Neuron (in vitro differentiated cells): ENCODE measurements at regions not wholly inside any gene's neighbourhood (a gene's known extent, or its start where the extent isn't known, plus 50 kb on each side); places are given as distances from the start of the nearest gene placed in this dataset.

Experiments used
- H2AFZ ChIP-seq: one replicate; pipeline ENCODE4 v1.6.1; 2013; ENCODE audit warnings: low read depth, mild to moderate bottlenecking, inconsistent platforms, low read length, moderate library complexity
- H3K27me3 ChIP-seq: one replicate; pipeline ENCODE4 v1.6.1; 2013; ENCODE audit warnings: low read length; ENCODE audit not compliant: insufficient read depth
- H3K36me3 ChIP-seq: one replicate; pipeline ENCODE4 v1.6.1; 2013; ENCODE audit warnings: low read length; ENCODE audit not compliant: insufficient read depth
- H3K4me1 ChIP-seq: one replicate; pipeline ENCODE4 v1.6.1; 2013; ENCODE audit warnings: low read length; ENCODE audit not compliant: insufficient read depth
- H3K4me3 ChIP-seq: 2 replicates; pipeline ENCODE4 v1.5.1; 2013; ENCODE audit warnings: mild to moderate bottlenecking, low read length, moderate library complexity
- H3K9me3 ChIP-seq: one replicate; pipeline ENCODE4 v1.6.1; 2013; ENCODE audit warnings: low read length

DNA sequence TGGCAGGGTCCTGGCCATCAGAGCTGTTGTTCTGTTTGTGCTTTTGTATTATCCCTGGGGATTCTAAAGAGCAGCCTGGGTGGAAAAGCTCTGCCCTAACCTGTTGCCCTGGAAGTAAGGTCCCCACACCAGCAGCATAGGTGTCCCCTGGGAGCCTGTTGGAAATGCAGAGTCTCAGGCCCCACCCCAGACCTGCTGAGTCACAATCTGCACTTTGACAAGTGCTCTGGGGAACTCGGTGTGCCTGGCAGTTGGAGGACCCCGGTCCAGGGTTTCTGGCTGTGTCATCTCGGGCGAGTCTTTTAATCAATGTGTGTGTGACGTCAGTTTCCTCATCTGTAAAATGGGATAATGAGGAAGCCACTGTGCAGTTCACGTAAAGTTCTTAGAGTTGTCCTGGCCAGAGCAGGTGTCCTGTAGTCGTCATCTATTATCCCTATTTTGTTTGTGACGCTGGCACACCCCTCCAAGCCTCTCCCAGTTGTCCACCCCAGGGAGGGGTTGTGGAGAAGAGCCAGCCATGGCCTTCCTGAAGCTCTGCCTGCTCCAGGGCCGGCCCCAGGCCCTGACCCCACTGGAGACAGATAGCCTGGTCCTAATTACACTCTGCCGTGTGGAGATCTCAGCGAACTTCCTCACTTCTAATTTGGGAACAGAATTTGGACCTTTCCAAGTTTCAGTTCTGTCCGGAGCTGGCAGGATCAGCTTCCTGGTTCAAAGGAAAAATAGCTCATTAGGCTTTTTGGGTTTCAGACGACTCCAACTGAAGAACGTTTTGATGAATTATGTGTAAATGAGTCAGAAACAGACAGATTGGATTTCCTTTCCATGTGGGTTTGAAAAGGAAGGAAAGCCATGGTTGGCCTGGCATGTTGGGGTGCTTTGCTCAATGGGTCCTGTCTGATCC lies 295.7 kb upstream of the FOXF1 start:
- Histone ChIP-seq H3K4me1 (no peaks in the 10 kb centered on the region), H3K4me3 (no peak overlapping the region), H2AFZ (no peak overlapping the region), H3K27me3 (peaks cover 3% of the 10 kb centered on the region), H3K9me3 (peaks cover 4% of the 10 kb centered on the region), H3K36me3 (no peaks in the 10 kb centered on the region)

DNA sequence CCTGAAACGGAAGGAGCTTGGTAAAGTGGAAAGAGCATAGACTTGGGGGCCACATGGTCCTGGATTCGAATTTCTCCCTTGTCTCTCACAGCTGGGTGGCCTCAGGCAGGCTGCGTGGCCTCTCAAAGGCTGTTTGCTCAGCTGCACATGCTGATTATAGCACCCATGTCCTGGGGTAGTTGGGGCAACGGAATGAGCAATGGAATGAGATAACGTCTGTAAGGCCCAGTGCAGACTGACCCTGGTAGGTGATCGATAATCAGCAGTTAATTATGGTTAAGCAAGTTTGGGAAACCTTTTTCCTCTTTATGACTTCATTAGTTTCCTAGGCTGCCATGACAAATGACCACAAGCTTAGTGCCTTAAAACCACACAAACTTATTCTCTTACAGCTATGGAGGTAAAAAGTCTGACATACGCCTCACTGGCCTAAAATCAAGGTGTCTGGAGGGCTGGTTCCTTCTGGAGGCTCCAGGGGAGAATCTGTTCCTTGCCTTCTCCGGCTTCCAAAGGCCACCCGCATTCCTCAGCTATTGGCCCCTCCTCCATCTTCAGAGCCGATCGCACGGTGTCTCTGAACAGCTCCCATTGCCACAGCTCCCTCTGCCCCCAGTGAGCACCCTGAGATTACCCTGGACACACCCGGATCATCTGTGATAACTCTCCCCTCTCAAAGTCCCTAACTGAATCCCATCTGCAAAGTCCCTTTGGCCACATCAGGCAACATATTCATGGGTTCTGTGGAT lies 294.9 kb upstream of the FOXF1 start:
- Histone ChIP-seq H3K4me1 (no peaks in the 10 kb centered on the region), H3K4me3 (no peak overlapping the region), H2AFZ (no peak overlapping the region), H3K9me3 (peaks cover 4% of the 10 kb centered on the region), H3K27me3 (peaks cover 3% of the 10 kb centered on the region), H3K36me3 (no peaks in the 10 kb centered on the region)

DNA sequence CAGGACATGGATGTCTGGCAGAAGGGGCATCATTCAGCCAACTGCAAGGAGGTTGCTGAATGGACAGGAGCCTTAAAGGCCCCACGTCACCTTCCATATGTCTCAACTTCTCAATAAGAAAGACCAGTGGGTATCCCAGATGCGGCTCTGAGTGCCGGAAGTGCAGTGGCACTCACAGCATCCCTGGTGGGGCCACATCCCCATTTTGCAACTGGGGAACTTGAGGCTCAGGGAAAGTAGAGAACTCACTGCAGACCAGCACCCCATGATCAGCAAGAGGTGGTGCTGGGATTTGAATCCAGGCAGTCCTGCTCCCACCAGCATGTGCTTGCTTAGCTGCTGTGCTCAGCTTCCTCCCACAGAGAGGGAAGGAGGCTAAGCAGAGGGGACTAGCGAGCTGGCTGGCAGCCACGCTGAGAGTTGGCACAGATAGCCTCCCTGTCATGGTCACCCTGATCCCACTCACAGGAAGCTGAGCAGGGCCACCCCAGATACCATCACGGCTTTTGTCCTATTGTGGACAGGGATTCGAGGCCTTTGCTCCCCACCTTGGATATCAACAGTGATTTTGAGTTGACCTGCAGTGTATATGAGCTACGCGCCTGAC lies 294.2 kb upstream of the FOXF1 start:
- Histone ChIP-seq H3K4me1 (no peaks in the 10 kb centered on the region), H3K27me3 (peaks cover 3% of the 10 kb centered on the region), H3K9me3 (peaks cover 4% of the 10 kb centered on the region), H3K36me3 (no peaks in the 10 kb centered on the region), H3K4me3 (no peak overlapping the region), H2AFZ (no peak overlapping the region)

DNA sequence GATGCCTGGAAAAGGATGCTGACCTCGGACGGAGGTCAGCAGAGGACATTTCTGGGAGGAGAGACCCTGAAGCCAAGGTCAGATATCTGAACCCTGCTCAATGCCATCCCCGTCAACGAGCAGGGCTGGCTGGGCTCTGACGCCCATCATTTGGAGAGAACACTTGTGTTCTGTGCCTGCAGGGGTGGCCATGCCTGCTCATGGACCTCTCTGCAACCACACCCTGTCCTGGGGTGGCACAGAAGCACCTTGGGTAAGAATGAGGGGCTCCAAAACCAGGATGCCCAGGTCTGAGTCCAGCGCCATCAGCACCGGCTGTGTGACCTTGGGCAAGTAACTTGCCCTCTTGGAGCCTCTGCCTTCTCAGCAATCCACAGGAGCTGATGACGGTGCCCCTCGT lies 293.7 kb upstream of the FOXF1 start:
- no peaks in the 10 kb centered on the region for H3K36me3 ChIP-seq
- H3K4me1 ChIP-seq = no peaks in the 10 kb centered on the region
- no peak overlapping the region for H2AFZ ChIP-seq
- peaks cover 4% of the 10 kb centered on the region for H3K9me3 ChIP-seq
- no peak overlapping the region for H3K4me3 ChIP-seq
- H3K27me3 ChIP-seq = peaks cover 8% of the 10 kb centered on the region

DNA sequence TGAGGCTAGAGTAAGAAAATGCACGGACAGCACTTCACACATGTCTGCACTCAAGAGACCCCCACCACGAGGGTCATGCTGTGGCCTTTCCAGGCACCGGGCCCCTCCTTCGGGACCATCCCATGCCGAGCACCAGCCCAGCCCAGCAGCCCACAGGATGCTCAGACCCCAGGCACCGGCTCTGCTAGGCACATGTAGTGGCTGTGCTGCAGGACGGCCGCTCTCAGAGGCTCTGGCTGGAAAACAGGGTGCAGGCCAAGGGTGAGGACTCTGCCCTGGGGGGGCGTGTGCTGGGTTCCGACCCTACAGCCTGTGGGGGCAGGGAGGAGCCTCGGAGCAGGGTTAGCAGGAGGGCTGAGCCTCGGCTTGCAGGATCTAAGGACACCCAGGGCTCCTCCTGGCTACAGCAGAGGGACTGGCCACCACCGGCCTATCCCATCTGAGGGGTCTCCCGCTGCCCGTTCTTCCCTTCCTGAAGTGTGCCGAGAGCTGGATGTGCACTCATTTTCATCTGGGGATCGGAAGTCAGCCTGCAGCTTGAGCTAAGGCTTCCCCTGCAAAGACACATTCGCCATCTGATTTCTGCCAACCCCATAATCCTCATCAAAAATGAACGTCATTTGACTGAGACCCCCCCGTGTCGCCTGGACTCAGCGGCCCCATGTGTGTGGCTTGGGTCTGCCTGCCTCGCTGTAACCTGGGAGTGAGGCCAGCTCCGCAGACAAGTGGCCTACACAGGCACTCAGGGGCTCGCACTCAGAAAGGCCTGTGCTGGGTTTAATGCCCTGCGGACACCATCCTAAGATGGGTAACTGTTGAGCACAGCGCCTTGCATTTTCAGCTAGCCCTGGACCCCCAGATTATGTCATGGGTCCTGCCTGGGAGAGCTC lies 293.1 kb upstream of the FOXF1 start:
- Histone ChIP-seq H3K27me3 (peaks cover 12% of the 10 kb centered on the region), H3K4me3 (no peak overlapping the region), H3K4me1 (no peaks in the 10 kb centered on the region), H3K36me3 (no peaks in the 10 kb centered on the region), H2AFZ (no peak overlapping the region), H3K9me3 (peaks cover 4% of the 10 kb centered on the region)

DNA sequence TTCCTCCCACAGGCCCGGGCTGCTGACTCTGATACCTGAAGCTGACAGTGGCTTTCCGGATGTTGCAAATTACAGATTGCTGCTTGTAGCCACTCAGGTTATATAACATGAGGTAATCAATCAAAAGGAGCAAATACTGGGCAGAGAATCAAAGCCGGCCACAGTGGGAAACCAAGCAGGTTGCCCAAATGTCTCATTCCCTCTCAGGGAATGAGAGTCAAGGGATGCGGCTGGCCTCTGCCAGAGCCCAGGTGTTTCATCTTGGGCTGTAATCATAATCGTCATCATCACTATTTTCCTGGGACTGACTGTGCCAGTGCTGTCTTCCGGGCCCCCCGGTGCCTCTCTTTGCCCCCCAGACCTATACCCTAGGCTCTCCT lies 292.4 kb upstream of the FOXF1 start:
- H3K27me3 ChIP-seq = peaks cover 18% of the 10 kb centered on the region
- H2AFZ ChIP-seq = no peak overlapping the region
- no peaks in the 10 kb centered on the region for H3K4me1 ChIP-seq
- no peak overlapping the region for H3K4me3 ChIP-seq
- no peaks in the 10 kb centered on the region for H3K9me3 ChIP-seq
- H3K36me3 ChIP-seq = no peaks in the 10 kb centered on the region

DNA sequence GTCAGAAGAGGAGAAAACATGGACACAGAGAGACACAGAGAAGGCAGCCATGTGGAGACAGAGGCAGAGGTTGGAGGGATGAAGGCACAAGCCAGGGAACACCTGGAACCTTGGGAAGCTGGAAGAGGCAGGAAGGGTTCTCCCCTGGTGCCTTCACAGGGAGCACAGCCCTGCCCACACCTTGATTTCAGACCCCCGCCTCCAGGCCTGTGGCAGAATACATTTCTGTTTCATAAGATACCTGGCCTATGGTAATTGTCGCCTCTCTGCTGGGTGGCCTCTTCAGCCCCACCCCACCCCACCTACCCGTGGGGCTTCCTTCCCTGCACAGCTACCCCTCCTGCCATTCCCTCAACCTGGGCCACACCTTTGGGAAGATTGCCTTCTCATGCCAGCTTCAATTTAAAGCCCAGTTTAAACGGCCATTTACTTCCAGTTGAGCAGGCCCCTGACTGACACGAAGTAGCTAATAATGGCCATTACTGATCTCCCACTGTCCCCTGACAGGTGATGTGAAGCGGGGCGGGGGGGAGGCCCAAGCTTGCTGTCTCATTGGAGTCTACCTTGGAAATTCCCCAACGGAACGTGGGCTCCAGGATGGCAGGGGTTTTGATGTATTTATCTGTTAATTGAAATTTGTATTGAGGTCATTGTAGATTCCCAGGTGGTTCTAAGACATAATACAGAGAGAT lies 291.7 kb upstream of the FOXF1 start:
- H2AFZ ChIP-seq = no peak overlapping the region
- no peaks in the 10 kb centered on the region for H3K9me3 ChIP-seq
- H3K4me3 ChIP-seq = no peak overlapping the region
- H3K4me1 ChIP-seq = no peaks in the 10 kb centered on the region
- no peaks in the 10 kb centered on the region for H3K36me3 ChIP-seq
- peaks cover 21% of the 10 kb centered on the region for H3K27me3 ChIP-seq

DNA sequence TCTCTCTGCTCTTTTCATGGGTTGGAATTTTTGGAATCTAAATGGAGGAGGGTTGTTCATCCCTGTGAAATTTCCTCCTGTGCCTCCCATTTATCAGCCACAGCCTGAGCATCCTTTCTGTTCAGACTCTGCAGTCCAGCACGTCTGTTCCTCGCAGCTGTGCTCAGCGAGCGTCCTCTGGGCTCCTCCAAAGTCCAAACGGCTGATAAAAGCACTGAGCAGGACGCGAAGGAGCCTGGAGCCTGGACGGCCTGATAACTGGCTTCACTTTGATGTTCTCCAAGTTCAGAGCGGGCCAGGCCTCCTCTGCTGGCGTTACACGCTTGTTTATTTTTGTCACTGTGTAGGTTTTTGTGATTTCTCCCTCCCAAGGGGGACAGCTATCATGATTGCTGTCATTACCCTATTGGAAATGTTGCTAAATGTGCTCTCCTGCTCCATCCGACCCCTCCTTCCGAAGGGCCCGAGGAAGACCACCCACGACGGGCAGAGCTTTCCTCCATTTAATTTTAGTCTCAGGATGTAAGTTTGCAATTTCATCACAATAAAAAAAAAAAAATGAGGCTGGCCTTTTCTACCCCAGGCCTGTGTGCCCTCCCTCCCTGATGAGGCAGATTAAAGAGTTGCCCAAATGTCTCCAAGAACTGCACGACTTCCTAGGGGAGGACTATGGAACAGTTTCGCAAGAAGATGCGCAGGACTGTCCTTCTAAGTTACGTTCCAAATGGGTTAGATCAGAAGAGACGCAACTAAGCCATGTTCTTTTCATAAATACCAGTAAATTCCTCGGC lies 290.5 kb upstream of the FOXF1 start:
- peaks cover 27% of the 10 kb centered on the region for H3K27me3 ChIP-seq
- no peak overlapping the region for H3K4me3 ChIP-seq
- H3K36me3 ChIP-seq = no peaks in the 10 kb centered on the region
- H3K4me1 ChIP-seq = no peaks in the 10 kb centered on the region
- no peaks in the 10 kb centered on the region for H3K9me3 ChIP-seq
- no peak overlapping the region for H2AFZ ChIP-seq

DNA sequence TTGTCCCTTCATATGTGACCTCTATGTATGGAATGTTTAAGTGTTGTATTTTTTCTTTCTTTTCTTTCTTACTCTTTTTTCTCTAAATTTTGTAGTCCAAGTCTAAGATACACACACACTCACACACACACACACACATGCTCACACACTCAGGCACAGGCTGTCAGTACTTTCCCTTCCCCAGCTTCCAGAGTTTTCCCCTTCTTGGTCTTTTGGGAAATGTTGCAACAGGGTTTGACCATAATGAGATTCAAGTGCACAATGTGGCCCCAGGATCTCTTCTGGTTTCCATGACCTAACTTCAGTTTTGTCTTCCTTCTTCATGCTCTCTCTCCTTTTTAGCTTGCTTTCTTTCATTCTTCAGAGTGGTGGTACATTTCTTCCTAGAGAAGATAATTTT lies 289.8 kb upstream of the FOXF1 start:
- Histone ChIP-seq H2AFZ (no peak overlapping the region), H3K4me1 (no peaks in the 10 kb centered on the region), H3K27me3 (peaks cover 27% of the 10 kb centered on the region), H3K4me3 (no peak overlapping the region), H3K9me3 (no peaks in the 10 kb centered on the region), H3K36me3 (no peaks in the 10 kb centered on the region)

DNA sequence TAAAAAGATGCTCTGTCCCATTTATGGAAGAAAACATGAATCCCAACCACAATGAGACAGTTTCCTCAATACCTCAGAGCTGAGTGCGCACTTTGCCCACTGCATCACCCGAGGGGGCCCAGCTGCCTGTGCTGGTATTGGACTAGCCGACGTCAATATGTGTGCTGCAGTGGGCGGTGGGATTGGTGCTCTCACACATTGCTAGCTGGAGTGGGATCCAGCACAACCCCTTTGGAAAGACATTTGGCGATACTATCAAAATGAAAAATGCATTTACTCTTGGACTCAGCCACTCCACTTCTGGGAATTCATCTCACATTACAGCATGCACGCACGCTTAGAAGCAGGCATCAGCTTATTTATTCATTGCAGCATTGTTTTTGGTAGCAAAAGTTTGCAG lies 289.2 kb upstream of the FOXF1 start:
- Histone ChIP-seq H3K4me1 (no peaks in the 10 kb centered on the region), H3K27me3 (peaks cover 27% of the 10 kb centered on the region), H3K36me3 (no peaks in the 10 kb centered on the region), H3K9me3 (no peaks in the 10 kb centered on the region), H3K4me3 (no peak overlapping the region), H2AFZ (no peak overlapping the region)

DNA sequence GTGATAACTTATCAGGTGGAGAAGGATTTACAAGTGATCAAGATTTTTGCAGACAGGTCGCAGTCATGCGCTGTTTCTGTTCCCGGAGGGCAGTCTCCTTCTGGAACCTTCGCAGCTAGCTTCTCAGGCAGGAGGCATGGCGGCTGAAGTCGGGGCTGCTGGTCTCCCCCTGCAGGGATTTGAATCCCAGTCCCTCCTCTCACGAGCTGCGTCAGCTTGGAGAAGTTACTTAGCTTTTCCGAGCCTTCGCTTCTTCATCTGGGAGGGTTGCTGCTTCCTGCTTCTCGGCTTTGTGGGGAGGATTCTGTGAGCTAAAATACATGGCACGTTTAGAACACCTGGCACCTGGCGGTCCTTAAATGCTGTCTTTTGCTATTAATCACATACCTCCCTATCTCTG lies 287.8 kb upstream of the FOXF1 start:
- no peak overlapping the region for H2AFZ ChIP-seq
- no peaks in the 10 kb centered on the region for H3K9me3 ChIP-seq
- H3K27me3 ChIP-seq = peaks cover 29% of the 10 kb centered on the region
- no peaks in the 10 kb centered on the region for H3K4me1 ChIP-seq
- no peak overlapping the region for H3K4me3 ChIP-seq
- H3K36me3 ChIP-seq = no peaks in the 10 kb centered on the region
